PFSK-1 (cell line): ENCODE measurements at regions not wholly inside any gene's neighbourhood (a gene's known extent, or its start where the extent isn't known, plus 50 kb on each side); places are given as distances from the start of the nearest gene placed in this dataset.

Source experiments
- FOXP2 ChIP-seq: optimal IDR thresholded peaks from 2 replicates; pipeline ENCODE3; 2011; ENCODE audit warnings: borderline replicate concordance, control low read depth, inconsistent platforms; ENCODE audit not compliant: insufficient read depth; ENCODE audit errors: extremely low read length, extremely low read depth
- POLR2AphosphoS5 ChIP-seq: IDR thresholded peaks from 2 replicates; pipeline ENCODE4 v1.6.1; 2012; ENCODE audit warnings: low read depth, mild to moderate bottlenecking, control low read depth, low read length, moderate library complexity
- REST ChIP-seq, 2 experiments: IDR thresholded peaks; 2 replicates each; pipeline versions ENCODE4 v1.6.1 to v1.8.0; 2011 to 2012; ENCODE audit warnings: low read depth in 2 of 2, low read length in 2 of 2, control low read depth in 1 of 2, inconsistent platforms in 1 of 2, mild to moderate bottlenecking in 1 of 2, moderate library complexity in 1 of 2; ENCODE audit not compliant: insufficient read depth in 1 of 2
- SIN3A ChIP-seq: IDR thresholded peaks from 2 replicates; pipeline ENCODE4 v1.6.1; 2012; ENCODE audit warnings: mild to moderate bottlenecking, low read length, moderate library complexity, borderline replicate concordance; ENCODE audit not compliant: insufficient read depth
- TAF1 ChIP-seq: IDR thresholded peaks from 2 replicates; pipeline ENCODE4 v1.6.1; 2012; ENCODE audit warnings: low read length, control low read depth, borderline replicate concordance; ENCODE audit not compliant: insufficient read depth

- no peak for TF ChIP-seq FOXP2
- TF ChIP-seq REST (IDR thresholded peaks at IDR 0.05; ENCODE audit: insufficient read depth in 1 of 2, low read depth in 2 of 2, low read length in 2 of 2) = no peak
- no peak for TF ChIP-seq SIN3A
- no peak for TF ChIP-seq POLR2AphosphoS5
- TF ChIP-seq TAF1 = no peak
Observed at GRCh38 chr20:53657279-53657678, 63.6 kb upstream of the ZNF217 start.

GRCh38 chr20:53656293-53657202 is 62.9 kb upstream of the ZNF217 start:
- TF ChIP-seq SIN3A (no peak), POLR2AphosphoS5 (no peak), FOXP2 (no peak), REST (IDR thresholded peaks at IDR 0.05; ENCODE audit: insufficient read depth in 1 of 2, low read depth in 2 of 2, low read length in 2 of 2) (no peak), TAF1 (no peak)

GRCh38 chr20:53655625-53656292 is 62.1 kb upstream of the ZNF217 start:
- TF ChIP-seq SIN3A = no peak
- TF ChIP-seq FOXP2 = no peak
- TF ChIP-seq POLR2AphosphoS5 = no peak

- no peak for TF ChIP-seq POLR2AphosphoS5
- no peak for TF ChIP-seq REST (IDR thresholded peaks at IDR 0.05; ENCODE audit: insufficient read depth in 1 of 2, low read depth in 2 of 2, low read length in 2 of 2)
- TF ChIP-seq SIN3A = no peak
- TF ChIP-seq TAF1 = no peak
- no peak for TF ChIP-seq FOXP2
Observed at GRCh38 chr20:53654932-53655624, 61.4 kb upstream of the ZNF217 start.

- TF ChIP-seq FOXP2 = no peak
- TF ChIP-seq REST (IDR thresholded peaks at IDR 0.05; ENCODE audit: insufficient read depth in 1 of 2, low read depth in 2 of 2, low read length in 2 of 2) = no peak
- TF ChIP-seq POLR2AphosphoS5 = no peak
- TF ChIP-seq TAF1 = no peak
- no peak for TF ChIP-seq SIN3A
Observed at GRCh38 chr20:53652859-53653517, 59.3 kb upstream of the ZNF217 start.
